ENCODE measurements at regions not wholly inside any gene's neighbourhood (a gene's known extent, or its start where the extent isn't known, plus 50 kb on each side); places are given as distances from the start of the nearest gene placed in this dataset.

DNA sequence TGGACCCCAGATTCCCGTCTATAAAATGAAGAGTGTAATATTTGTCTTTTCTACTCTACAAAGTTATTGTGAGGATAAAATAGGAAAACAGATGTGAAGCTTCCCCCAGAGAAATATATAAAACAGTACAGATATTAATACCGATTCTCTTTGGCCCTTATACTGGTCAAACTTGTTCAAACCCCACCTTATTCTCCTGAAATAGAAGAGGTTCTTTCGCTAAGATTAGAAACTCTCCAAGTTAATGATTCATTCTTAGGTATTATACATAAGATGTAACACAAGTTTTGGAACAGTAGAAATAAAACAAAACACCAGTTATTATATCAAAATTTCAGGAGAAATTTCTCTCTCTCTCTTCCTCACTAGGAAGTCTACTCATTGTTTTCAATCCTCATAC lies 852.4 kb upstream of the ADAMTS5 start:
- Mint-ChIP-seq H3K27ac (no peak overlapping the region), H3K27me3 (ENCODE audit: low read depth) (no peaks in the 10 kb centered on the region), H3K36me3 (no peaks in the 10 kb centered on the region), H3K4me3 (no peak overlapping the region), H3K9me3 (no peaks in the 10 kb centered on the region; the same call in 1 of the 2 replicates), H3K4me1 (no peaks in the 10 kb centered on the region)
- ATAC-seq: no peak
- no peak for DNase-seq (ENCODE audit: low spot score)
- ChIA-PET POLR2A (no interaction called here), CTCF (no interaction called here)
- no peak for TF ChIP-seq RORB (CRISPR knock-in tag; IDR thresholded peaks at IDR 0.05)
- TF ChIP-seq TEAD1 (CRISPR knock-in tag; IDR thresholded peaks at IDR 0.05): no peak

DNA sequence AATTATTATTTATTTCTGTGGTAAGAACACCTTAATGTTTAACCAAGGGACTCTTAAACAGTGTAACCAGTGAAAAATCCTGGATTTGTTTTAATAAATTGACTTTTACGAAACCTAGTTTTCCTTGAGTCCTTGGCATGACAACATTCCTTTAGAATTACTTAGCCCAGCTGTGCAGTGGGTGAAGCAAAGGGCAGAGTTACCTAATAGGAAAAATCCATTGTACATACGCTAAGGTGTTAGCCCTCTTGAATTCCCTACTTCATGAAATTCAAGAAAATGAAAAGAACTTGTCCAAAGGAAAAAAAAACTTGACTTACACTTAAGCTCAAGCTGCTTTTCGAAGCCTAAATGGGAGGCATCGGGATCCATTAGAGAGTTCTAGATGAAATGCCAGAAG lies 852.0 kb upstream of the ADAMTS5 start:
- ATAC-seq (no peak), DNase-seq (ENCODE audit: low spot score) (no peak)
- no peaks in the 10 kb centered on the region; the same call in 1 of the 2 replicates for H3K9me3 Mint-ChIP-seq
- H3K36me3 Mint-ChIP-seq: no peaks in the 10 kb centered on the region
- H3K27me3 Mint-ChIP-seq (ENCODE audit: low read depth): no peaks in the 10 kb centered on the region
- ChIA-PET POLR2A (no interaction called here), CTCF (no interaction called here)
- H3K4me1 Mint-ChIP-seq: no peaks in the 10 kb centered on the region
- TF ChIP-seq JAZF1 (CRISPR knock-in tag; IDR thresholded peaks at IDR 0.05): no peak
- TF ChIP-seq, protein P1, sequence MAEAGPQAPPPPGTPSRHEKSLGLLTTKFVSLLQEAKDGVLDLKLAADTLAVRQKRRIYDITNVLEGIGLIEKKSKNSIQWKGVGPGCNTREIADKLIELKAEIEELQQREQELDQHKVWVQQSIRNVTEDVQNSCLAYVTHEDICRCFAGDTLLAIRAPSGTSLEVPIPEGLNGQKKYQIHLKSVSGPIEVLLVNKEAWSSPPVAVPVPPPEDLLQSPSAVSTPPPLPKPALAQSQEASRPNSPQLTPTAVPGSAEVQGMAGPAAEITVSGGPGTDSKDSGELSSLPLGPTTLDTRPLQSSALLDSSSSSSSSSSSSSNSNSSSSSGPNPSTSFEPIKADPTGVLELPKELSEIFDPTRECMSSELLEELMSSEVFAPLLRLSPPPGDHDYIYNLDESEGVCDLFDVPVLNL (CRISPR knock-in tag; IDR thresholded peaks at IDR 0.05; ENCODE audit: borderline replicate concordance, low read depth): no peak
- no peak for TF ChIP-seq OVOL2 (CRISPR knock-in tag; IDR thresholded peaks at IDR 0.05; ENCODE audit: borderline replicate concordance)
- no peak for TF ChIP-seq MYBL2 (CRISPR knock-in tag; IDR thresholded peaks at IDR 0.05)
- no peak for TF ChIP-seq ZNF423 (CRISPR knock-in tag; IDR thresholded peaks at IDR 0.05)
- no peak for TF ChIP-seq ZNF232 (CRISPR knock-in tag; IDR thresholded peaks at IDR 0.05)
- TF ChIP-seq, protein P2, sequence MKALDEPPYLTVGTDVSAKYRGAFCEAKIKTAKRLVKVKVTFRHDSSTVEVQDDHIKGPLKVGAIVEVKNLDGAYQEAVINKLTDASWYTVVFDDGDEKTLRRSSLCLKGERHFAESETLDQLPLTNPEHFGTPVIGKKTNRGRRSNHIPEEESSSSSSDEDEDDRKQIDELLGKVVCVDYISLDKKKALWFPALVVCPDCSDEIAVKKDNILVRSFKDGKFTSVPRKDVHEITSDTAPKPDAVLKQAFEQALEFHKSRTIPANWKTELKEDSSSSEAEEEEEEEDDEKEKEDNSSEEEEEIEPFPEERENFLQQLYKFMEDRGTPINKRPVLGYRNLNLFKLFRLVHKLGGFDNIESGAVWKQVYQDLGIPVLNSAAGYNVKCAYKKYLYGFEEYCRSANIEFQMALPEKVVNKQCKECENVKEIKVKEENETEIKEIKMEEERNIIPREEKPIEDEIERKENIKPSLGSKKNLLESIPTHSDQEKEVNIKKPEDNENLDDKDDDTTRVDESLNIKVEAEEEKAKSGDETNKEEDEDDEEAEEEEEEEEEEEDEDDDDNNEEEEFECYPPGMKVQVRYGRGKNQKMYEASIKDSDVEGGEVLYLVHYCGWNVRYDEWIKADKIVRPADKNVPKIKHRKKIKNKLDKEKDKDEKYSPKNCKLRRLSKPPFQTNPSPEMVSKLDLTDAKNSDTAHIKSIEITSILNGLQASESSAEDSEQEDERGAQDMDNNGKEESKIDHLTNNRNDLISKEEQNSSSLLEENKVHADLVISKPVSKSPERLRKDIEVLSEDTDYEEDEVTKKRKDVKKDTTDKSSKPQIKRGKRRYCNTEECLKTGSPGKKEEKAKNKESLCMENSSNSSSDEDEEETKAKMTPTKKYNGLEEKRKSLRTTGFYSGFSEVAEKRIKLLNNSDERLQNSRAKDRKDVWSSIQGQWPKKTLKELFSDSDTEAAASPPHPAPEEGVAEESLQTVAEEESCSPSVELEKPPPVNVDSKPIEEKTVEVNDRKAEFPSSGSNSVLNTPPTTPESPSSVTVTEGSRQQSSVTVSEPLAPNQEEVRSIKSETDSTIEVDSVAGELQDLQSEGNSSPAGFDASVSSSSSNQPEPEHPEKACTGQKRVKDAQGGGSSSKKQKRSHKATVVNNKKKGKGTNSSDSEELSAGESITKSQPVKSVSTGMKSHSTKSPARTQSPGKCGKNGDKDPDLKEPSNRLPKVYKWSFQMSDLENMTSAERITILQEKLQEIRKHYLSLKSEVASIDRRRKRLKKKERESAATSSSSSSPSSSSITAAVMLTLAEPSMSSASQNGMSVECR (CRISPR knock-in tag; IDR thresholded peaks at IDR 0.05; ENCODE audit: borderline replicate concordance): no peak
- TF ChIP-seq ELF4 (CRISPR knock-in tag; IDR thresholded peaks at IDR 0.05; ENCODE audit: low read depth): no peak
- TF ChIP-seq NR1H2 (CRISPR knock-in tag; IDR thresholded peaks at IDR 0.05): no peak
- TF ChIP-seq EMX1 (CRISPR knock-in tag; IDR thresholded peaks at IDR 0.05): no peak
- TF ChIP-seq ZNF671 (CRISPR knock-in tag; IDR thresholded peaks at IDR 0.05): no peak
- no peak for TF ChIP-seq GRHL2 (CRISPR knock-in tag; IDR thresholded peaks at IDR 0.05; ENCODE audit: insufficient replicate concordance, severe bottlenecking)
- TF ChIP-seq SMAD3 (CRISPR knock-in tag; IDR thresholded peaks at IDR 0.05; ENCODE audit: borderline replicate concordance): no peak
- no peak for TF ChIP-seq ZNF138 (CRISPR knock-in tag; conservative IDR thresholded peaks at IDR 0.05)
- no peak for TF ChIP-seq PRRX2 (CRISPR knock-in tag; IDR thresholded peaks at IDR 0.05)
- TF ChIP-seq, protein P3, sequence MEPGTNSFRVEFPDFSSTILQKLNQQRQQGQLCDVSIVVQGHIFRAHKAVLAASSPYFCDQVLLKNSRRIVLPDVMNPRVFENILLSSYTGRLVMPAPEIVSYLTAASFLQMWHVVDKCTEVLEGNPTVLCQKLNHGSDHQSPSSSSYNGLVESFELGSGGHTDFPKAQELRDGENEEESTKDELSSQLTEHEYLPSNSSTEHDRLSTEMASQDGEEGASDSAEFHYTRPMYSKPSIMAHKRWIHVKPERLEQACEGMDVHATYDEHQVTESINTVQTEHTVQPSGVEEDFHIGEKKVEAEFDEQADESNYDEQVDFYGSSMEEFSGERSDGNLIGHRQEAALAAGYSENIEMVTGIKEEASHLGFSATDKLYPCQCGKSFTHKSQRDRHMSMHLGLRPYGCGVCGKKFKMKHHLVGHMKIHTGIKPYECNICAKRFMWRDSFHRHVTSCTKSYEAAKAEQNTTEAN (CRISPR knock-in tag; IDR thresholded peaks at IDR 0.05): no peak
- no peak for TF ChIP-seq SOX15 (CRISPR knock-in tag; IDR thresholded peaks at IDR 0.05)
- TF ChIP-seq NFYB (CRISPR knock-in tag; conservative IDR thresholded peaks at IDR 0.05; ENCODE audit: low read depth): no peak
- TF ChIP-seq, protein P4, sequence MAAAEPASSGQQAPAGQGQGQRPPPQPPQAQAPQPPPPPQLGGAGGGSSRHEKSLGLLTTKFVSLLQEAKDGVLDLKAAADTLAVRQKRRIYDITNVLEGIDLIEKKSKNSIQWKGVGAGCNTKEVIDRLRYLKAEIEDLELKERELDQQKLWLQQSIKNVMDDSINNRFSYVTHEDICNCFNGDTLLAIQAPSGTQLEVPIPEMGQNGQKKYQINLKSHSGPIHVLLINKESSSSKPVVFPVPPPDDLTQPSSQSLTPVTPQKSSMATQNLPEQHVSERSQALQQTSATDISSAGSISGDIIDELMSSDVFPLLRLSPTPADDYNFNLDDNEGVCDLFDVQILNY (CRISPR knock-in tag; IDR thresholded peaks at IDR 0.05): no peak
- TF ChIP-seq NR3C1 (CRISPR knock-in tag; conservative IDR thresholded peaks at IDR 0.05; ENCODE audit: low read depth): no peak
- no peak overlapping the region for H3K27ac Mint-ChIP-seq
- H3K4me3 Mint-ChIP-seq: no peak overlapping the region
